Fibroblast of mammary gland (primary cell): ENCODE measurements at regions not wholly inside any gene's neighbourhood (a gene's known extent, or its start where the extent isn't known, plus 50 kb on each side); places are given as distances from the start of the nearest gene placed in this dataset.

Experiments used
- DNase-seq: peaks from one replicate; pipeline ENCODE4 v3.0.0-alpha.2; 2010; ENCODE audit warnings: low read depth
- H3K4me3 ChIP-seq: 2 replicates; pipeline ENCODE4 v1.5.1; 2011; ENCODE audit warnings: low read depth, mild to moderate bottlenecking, low read length, moderate library complexity; ENCODE audit not compliant: control insufficient read depth
- TF ChIP-seq, protein P1 (sequence below): conservative IDR thresholded peaks from 2 replicates; pipeline ENCODE4 v1.5.1; 2011; ENCODE audit warnings: low read depth, low read length, inconsistent platforms; ENCODE audit not compliant: control insufficient read depth, insufficient read depth

DNA sequence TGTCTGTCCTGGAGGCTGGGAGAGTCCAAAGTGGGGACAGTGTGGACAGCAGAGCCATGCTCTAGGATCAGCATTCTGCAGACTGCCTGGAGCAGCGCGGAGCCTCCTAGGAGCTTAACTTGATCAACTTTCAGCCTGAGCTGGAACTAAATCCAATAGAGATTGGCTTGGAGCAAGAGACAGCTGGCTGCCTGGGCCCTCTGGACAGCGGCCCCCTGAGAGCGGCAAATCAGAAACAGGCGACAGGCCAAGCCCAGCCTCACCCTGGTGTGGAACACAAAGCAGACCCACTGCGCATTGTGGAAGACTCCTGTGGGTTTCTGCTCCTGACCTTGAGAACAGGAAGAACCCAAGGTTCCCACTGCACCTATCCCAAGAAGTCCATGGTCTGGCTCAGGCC, 462.2 kb downstream of the TSHZ3 start:
- H3K4me3 ChIP-seq, result no peak overlapping the region
- DNase-seq, result no peak
- TF ChIP-seq, protein P1, sequence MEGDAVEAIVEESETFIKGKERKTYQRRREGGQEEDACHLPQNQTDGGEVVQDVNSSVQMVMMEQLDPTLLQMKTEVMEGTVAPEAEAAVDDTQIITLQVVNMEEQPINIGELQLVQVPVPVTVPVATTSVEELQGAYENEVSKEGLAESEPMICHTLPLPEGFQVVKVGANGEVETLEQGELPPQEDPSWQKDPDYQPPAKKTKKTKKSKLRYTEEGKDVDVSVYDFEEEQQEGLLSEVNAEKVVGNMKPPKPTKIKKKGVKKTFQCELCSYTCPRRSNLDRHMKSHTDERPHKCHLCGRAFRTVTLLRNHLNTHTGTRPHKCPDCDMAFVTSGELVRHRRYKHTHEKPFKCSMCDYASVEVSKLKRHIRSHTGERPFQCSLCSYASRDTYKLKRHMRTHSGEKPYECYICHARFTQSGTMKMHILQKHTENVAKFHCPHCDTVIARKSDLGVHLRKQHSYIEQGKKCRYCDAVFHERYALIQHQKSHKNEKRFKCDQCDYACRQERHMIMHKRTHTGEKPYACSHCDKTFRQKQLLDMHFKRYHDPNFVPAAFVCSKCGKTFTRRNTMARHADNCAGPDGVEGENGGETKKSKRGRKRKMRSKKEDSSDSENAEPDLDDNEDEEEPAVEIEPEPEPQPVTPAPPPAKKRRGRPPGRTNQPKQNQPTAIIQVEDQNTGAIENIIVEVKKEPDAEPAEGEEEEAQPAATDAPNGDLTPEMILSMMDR, result no peak

DNA sequence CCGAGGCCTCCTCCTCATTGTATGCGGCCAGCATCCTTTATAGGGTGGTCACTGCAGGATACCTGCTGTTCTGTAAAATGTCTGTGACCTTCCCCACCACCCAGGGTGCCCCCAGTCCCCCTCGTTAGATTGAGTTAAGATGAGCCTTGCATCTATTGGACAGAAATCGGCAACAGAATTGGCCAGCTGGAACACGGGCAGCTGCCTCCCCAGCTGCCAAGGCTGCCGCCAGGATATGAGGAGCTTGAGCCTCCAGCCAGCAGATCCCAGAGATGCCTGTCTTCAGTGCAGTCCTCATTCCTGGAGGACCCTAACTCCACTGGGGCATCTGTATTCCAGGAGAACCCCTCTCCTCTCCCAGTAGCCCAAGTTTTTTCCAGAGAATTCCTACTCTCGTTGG, 463.0 kb downstream of the TSHZ3 start:
- TF ChIP-seq, protein P1, result no peak
- no peak overlapping the region for H3K4me3 ChIP-seq
- no peak for DNase-seq

DNA sequence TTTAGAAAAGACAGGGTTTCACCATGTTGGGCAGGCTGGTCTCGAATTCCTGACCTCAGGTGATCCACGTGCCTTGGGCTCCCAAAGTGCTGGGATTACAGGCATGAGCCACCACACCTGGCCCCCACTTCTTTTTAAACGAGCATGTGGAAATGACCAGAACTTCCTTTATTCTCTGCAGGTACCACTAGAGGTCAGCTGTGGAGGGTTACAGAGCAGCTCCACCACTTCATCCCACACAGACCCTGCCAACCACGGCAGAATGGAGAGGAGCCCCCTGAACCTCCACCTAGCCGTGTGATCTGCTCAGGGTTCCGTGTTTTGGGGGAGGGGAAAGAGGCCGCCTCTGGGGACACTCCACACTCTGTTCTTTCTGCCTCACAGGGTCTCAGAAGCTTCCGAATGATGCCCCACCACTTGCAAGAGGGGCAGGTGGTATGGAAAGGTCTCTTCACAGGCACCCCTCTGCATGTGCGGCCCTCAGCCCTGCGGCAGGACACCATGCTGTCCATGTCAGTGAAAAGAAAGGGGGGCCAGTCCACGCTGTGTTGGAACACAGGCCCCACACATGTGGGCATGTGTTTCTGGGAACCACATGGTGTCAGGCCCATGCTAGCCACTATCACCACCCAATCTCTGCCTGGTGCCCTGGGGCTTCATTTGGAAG, 465.0 kb downstream of the TSHZ3 start:
- no peak for DNase-seq
- TF ChIP-seq, protein P1, result no peak
- no peak overlapping the region for H3K4me3 ChIP-seq

DNA sequence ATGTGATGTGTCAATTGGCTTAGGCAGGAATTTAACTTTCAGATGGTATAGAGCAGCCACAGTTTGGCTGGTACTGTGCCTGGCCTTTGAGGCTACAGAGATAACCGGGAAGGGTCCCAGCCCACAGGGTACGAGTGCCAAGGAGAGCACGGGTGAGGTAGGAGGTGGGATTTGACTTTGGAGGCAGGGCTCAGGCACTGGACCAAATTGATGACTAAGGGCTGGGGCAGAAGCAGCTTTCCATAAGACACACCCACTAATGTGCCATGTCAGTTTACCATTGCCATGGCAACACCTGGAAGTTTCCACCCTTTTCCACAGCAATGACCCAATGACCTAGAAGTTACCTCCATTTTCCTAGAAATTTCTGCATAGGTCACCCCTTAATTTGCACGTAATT, 466.2 kb downstream of the TSHZ3 start:
- TF ChIP-seq, protein P1, result no peak
- no peak overlapping the region for H3K4me3 ChIP-seq
- DNase-seq, result no peak

DNA sequence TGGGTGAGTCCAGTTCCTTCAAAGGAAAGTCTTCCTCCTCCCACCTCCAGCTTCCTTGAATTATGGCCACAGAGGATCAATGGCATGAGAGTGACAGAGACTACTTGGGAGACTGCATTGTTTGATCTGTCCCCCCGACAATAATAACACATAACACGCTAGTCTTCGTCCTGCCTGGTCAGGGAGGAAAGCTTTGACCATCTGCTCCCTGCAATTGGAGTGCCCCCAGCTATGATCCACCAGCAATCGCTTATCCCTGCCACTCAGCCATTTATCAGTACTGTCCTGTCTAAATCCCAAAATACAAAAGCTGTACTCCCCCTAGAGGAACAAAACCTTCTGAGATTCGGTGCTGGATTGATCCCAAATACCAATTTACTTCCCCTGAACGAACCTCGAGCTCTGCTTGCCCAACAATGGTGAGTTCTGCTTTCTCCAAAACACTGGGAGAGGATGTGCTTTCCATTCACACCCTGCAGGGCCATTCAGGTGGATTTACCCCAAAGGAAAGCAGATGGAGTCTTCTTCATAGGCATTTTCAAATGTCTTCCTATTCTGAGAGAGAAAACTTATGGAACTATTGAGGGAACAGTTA, 466.7 kb downstream of the TSHZ3 start:
- TF ChIP-seq, protein P1, result no peak
- no peak for DNase-seq
- H3K4me3 ChIP-seq, result no peak overlapping the region

DNA sequence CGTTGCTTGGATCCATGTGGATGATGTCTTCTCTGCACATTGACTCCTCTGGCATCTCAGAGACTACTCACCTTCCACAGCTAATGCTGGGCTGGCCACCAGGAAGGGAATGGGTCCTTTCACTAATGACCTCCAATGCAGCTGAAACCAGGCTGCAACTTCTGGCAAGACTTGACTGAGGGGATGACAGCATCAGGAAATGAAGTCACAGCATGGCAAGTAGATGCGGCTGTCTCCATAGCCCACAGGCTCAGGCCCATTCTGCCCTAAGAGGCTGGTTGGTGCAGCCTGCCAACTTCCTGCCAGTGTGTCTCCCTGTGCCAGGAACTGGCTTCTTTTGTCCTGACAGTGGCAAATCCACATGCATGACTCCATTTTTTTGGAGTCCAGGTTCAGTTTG, 467.3 kb downstream of the TSHZ3 start:
- no peak overlapping the region for H3K4me3 ChIP-seq
- TF ChIP-seq, protein P1, result no peak
- no peak for DNase-seq

DNA sequence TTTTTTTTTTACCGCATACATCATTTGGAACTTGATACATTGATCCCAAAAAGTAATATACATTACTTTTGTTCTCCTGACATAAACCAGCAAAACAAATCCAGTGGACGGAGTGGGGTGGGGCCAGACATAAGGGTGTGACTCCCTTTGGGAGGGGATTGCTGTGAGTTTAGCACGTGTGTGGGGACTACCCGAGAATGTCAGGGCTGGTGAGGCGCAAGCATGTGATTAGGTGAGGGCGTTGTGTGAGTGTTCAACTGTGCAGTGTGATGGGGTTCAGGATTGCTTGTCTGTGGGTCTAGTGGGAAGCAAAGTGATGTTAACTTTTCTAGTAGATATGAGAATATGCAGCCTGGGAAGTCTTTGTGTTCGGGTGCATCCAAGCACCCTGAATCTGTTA, 468.0 kb downstream of the TSHZ3 start:
- DNase-seq, result no peak
- TF ChIP-seq, protein P1, result no peak
- H3K4me3 ChIP-seq, result no peak overlapping the region
